Tibial nerve (tissue), 3 donors: ENCODE measurements at regions not wholly inside any gene's neighbourhood (a gene's known extent, or its start where the extent isn't known, plus 50 kb on each side); places are given as distances from the start of the nearest gene placed in this dataset.

ENCODE experiments used
- CTCF ChIP-seq, 5 experiments: fragments of 200-600 bp in 3 of 5; fragments of 450-650 bp in 2 of 5; sonication (generic) in 3 of 5; IDR thresholded peaks; one replicate each; pipeline ENCODE4 v1.5.1; 2016 to 2019; ENCODE audit warnings: antibody characterized with exemption in 5 of 5, mild to moderate bottlenecking in 3 of 5, moderate library complexity in 2 of 5
- POLR2A ChIP-seq, 2 donors: fragments of 450-650 bp; IDR thresholded peaks; one replicate each; pipeline ENCODE4 v1.6.1; 2017; ENCODE audit warnings: antibody characterized with exemption in 2 of 2, mild to moderate bottlenecking in 2 of 2, moderate library complexity in 2 of 2

DNA sequence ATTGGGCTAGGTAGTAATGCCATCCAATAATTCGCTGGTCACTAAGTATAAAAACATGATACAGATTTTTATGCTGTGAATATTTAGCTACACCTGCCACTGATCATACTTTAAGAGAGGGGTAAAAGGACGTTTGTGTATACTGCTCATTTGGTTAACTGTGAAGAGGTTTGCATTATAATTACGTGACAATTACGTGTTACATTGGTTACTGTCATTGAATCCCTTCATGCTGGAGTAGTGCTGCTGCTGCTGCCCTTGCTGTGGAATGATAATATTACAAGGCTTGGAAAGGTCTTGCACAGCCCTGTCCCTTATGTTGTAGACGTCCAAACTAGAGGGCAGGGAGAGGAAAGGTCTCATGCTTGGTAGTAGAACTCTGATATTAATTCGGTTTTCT is 312.2 kb upstream of the ATP2B1 start:
- TF ChIP-seq POLR2A (IDR thresholded peaks at IDR 0.05) (no peak), CTCF (IDR thresholded peaks at IDR 0.05) (no peak)
